A673 (cell line): ENCODE measurements at regions not wholly inside any gene's neighbourhood (a gene's known extent, or its start where the extent isn't known, plus 50 kb on each side); places are given as distances from the start of the nearest gene placed in this dataset.

Experiments used
- BruUV-seq: library from RNA; stranded (reverse); fragments of 400-500 nt; replicated peaks from 2 replicates; lab custom pipeline; 2021; lab: Mats Ljungman, UMichigan
- CTCF ChIA-PET: fragments of 300-600 bp; sonication (Branson Sonifier 250); formaldehyde crosslinking; loops from one replicate; lab custom pipeline; 2022; ENCODE audit warnings: antibody characterized with exemption; lab: Charles Lee
- POLR2A ChIA-PET: fragments of 300-600 bp; sonication (Branson Sonifier 250); formaldehyde crosslinking; loops from one replicate; lab custom pipeline; 2022; ENCODE audit warnings: antibody characterized with exemption; ENCODE audit not compliant: low non-redundant PET; lab: Charles Lee
- DNase-seq: peaks from one replicate; pipeline ENCODE4 v3.0.0-alpha.2; 2015; ENCODE audit warnings: low spot score
- H3K27ac ChIP-seq: fragments of 200-600 bp; sonication (generic); 2 replicates; pipeline ENCODE4 v1.5.1; 2016; ENCODE audit warnings: mixed run types, low read depth, mild to moderate bottlenecking, mixed read lengths, antibody characterized with exemption, low read length; ENCODE audit not compliant: poor library complexity, severe bottlenecking
- H3K27me3 ChIP-seq: fragments of 200-600 bp; sonication (generic); replicated peaks from 2 replicates; pipeline ENCODE4 v1.6.1; 2017; ENCODE audit warnings: mixed run types, low read depth, mild to moderate bottlenecking, mixed read lengths, antibody characterized with exemption, low read length; ENCODE audit not compliant: insufficient read depth, poor library complexity
- H3K36me3 ChIP-seq: fragments of 200-600 bp; sonication (generic); 2 replicates; pipeline ENCODE4 v1.6.1; 2016; ENCODE audit warnings: mixed run types, mild to moderate bottlenecking, mixed read lengths, antibody characterized with exemption, low read length; ENCODE audit not compliant: insufficient read depth, poor library complexity, severe bottlenecking
- H3K4me1 ChIP-seq: fragments of 200-600 bp; sonication (generic); 2 replicates; pipeline ENCODE4 v1.6.1; 2017; ENCODE audit warnings: mixed run types, mild to moderate bottlenecking, mixed read lengths, antibody characterized with exemption, low read length; ENCODE audit not compliant: insufficient read depth, poor library complexity, severe bottlenecking
- H3K4me3 ChIP-seq: fragments of 200-600 bp; sonication (generic); 2 replicates; pipeline ENCODE4 v1.5.1; 2016; ENCODE audit warnings: low read depth, mixed run types, mild to moderate bottlenecking, mixed read lengths, low read length; ENCODE audit not compliant: poor library complexity, severe bottlenecking
- H3K9me3 ChIP-seq: fragments of 200-600 bp; sonication (generic); 2 replicates; pipeline ENCODE4 v1.6.1; 2016; ENCODE audit warnings: mixed run types, low read depth, mild to moderate bottlenecking, mixed read lengths, antibody characterized with exemption, low read length; ENCODE audit not compliant: poor library complexity, severe bottlenecking
- EZH2 ChIP-seq: fragments of 200-600 bp; sonication (generic); IDR thresholded peaks from 2 replicates; pipeline ENCODE4 v1.6.1; 2017; ENCODE audit warnings: borderline replicate concordance, low read depth, mild to moderate bottlenecking, mixed read lengths, antibody characterized with exemption, low read length; ENCODE audit not compliant: poor library complexity, severe bottlenecking
- intact Hi-C: fragments of 100-400 bp; cut with micrococcal nuclease; formaldehyde crosslinking; loops from one replicate; pipeline ENCODE4 v1.10.0; 2022; ENCODE audit not compliant: unreplicated experiment
- TF ChIP-seq, protein P1 (sequence below): fragments of 300-800, 200-600 bp; sonication (generic); conservative IDR thresholded peaks from 2 replicates; pipeline ENCODE4 v1.5.1; 2017; ENCODE audit warnings: low read depth, mild to moderate bottlenecking, antibody characterized with exemption, low read length, moderate library complexity, mixed read lengths

DNA sequence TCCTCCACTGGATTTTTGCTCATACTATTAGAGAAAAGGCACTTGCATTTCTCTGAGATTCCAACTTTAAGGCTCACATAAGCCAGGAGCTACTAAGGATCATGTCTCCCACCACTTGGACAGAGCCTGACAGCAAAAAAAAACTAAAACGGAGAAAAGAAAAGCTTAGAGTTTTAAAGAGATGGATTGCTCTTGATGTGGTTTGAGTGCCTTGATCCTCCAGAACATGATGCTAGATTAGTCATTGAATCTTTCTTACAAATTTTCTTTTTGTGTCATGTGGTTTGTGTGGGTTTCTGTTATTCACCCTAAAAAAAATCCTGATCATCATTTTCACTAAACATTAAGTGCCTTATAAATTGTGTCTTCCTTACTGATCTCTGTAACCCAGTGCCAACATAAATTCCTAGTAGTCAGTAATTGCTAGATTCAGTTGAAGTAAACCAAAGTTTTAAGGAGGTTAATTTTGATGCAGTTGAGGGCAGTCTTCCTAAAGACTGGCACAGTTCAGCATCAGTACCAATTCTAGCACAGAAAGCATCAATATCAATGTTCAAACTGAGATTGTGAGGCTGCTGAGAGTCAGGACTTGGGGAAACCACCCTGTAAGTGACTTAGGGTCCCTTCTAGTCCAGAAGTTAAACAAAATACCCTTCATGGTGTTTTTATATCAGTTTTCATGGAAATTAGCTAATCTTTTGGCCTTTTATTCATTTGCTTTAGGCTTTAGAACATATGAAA is 206.3 kb downstream of the RAD51AP2 start:
- Histone ChIP-seq H3K27me3 (no peaks in the 10 kb centered on the region), H3K9me3 (no peaks in the 10 kb centered on the region), H3K4me3 (no peak overlapping the region), H3K36me3 (no peaks in the 10 kb centered on the region), H3K4me1 (no peaks in the 10 kb centered on the region), H3K27ac (no peak overlapping the region)
- no peak for DNase-seq
- CTCF ChIA-PET = interaction anchor here (0.6 kb wide), 1 partner anchor 358 kb away, joined by 3 read pairs; no protein-coding TSS in a partner anchor
- BruUV-seq = no TSS peak
- no peak for TF ChIP-seq EZH2
- TF ChIP-seq, protein P1, sequence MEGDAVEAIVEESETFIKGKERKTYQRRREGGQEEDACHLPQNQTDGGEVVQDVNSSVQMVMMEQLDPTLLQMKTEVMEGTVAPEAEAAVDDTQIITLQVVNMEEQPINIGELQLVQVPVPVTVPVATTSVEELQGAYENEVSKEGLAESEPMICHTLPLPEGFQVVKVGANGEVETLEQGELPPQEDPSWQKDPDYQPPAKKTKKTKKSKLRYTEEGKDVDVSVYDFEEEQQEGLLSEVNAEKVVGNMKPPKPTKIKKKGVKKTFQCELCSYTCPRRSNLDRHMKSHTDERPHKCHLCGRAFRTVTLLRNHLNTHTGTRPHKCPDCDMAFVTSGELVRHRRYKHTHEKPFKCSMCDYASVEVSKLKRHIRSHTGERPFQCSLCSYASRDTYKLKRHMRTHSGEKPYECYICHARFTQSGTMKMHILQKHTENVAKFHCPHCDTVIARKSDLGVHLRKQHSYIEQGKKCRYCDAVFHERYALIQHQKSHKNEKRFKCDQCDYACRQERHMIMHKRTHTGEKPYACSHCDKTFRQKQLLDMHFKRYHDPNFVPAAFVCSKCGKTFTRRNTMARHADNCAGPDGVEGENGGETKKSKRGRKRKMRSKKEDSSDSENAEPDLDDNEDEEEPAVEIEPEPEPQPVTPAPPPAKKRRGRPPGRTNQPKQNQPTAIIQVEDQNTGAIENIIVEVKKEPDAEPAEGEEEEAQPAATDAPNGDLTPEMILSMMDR = no peak
- POLR2A ChIA-PET = no interaction called here
- intact Hi-C loops = no loop called here

DNA sequence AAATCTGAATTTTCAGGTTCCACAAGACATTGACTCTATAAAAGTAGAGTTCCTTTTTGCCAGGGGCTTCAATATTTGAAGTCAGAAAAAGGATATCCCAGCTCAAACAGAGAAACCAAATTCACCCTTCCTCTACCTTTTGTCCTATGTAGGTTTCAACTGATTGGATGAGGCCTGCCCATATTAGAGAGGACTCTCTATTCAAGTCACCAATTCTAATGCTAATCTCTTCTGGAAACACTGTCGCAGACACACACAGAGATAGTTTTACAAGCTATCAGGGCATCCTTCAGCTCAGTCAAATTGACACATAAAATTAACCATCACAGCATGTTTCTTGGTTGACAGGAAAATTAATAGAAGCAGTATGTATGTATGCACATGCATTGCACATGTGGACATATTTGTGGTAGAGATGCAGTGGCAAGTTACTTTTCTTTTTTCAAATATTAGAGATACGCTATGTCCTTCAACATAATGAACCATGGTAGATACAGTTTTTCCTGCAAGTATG is 207.1 kb downstream of the RAD51AP2 start:
- Histone ChIP-seq H3K36me3 (no peaks in the 10 kb centered on the region), H3K27me3 (no peaks in the 10 kb centered on the region), H3K4me3 (no peak overlapping the region), H3K4me1 (no peaks in the 10 kb centered on the region), H3K27ac (no peak overlapping the region), H3K9me3 (no peaks in the 10 kb centered on the region)
- no TSS peak for BruUV-seq
- POLR2A ChIA-PET = no interaction called here
- intact Hi-C loops = no loop called here
- DNase-seq = no peak
- no peak for TF ChIP-seq EZH2
- TF ChIP-seq, protein P1 = no peak
- CTCF ChIA-PET = interaction anchor here (0.6 kb wide), 1 partner anchor 359 kb away, joined by 3 read pairs; no protein-coding TSS in a partner anchor

DNA sequence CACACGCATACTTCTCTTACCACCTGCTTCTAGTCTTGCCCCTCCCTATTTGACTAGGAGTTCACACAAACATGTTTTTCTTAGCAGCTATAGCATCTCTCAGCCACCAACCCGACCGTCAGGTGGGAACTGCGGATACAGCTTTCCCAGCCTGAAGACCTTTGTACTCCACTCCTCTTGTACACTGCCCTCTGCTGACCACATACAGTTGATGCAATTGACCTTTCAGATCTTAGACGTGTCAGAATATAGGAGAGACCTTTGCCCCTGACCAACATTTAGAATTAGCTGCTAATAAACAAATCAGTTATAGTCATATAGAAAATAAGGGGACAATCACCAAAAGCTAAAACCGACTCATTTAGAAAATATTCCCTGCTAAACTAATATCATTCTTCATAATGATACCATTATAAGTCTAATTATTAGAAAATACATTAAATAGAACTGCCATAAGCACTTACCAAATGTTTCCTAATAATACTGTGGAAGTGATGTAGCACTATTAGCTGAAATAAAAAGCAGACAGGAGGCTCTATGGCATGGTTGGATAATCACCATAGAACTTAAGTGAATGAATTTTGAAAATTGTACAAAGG is 208.4 kb downstream of the RAD51AP2 start:
- Histone ChIP-seq H3K4me3 (no peak overlapping the region), H3K4me1 (no peaks in the 10 kb centered on the region), H3K27me3 (no peaks in the 10 kb centered on the region), H3K36me3 (no peaks in the 10 kb centered on the region), H3K27ac (no peak overlapping the region), H3K9me3 (no peaks in the 10 kb centered on the region)
- no TSS peak for BruUV-seq
- intact Hi-C loops = loop anchor here (1.0 to 5.0 kb wide), 2 partner anchors 138 to 537 kb away; no protein-coding TSS in a partner anchor
- TF ChIP-seq, protein P1 = peak; percentile 71
- no peak for TF ChIP-seq EZH2
- ChIA-PET CTCF (interaction anchor here (0.6 to 1.0 kb wide), 2 partner anchors 138 to 361 kb away, joined by 3 read pairs; no protein-coding TSS in a partner anchor), POLR2A (no interaction called here)
- peak; percentile 68 for DNase-seq
